Upper lobe of left lung (tissue), 6 donors: ENCODE measurements at regions not wholly inside any gene's neighbourhood (a gene's known extent, or its start where the extent isn't known, plus 50 kb on each side); places are given as distances from the start of the nearest gene placed in this dataset.

Experiments used
- ATAC-seq, 2 donors: fragments of 200-7000 bp; cut with Tn5 transposase; one replicate each; pipeline ENCODE4 v1.9.1; 2022; ENCODE audit warnings: mild to moderate bottlenecking in 2 of 2, moderate library complexity in 2 of 2; ENCODE audit not compliant: low FRiP score in 2 of 2
- DNase-seq, 2 donors: peaks; one replicate each; pipeline ENCODE4 v3.0.0-alpha.2; 2019 to 2020
- H3K27ac ChIP-seq, 4 donors: fragments of 200-600 bp; sonication (generic); one replicate each; pipeline ENCODE4 v1.5.1; 2016 to 2019
- H3K27me3 ChIP-seq, 4 donors: fragments of 200-600 bp; sonication (generic); one replicate each; pipeline ENCODE4 v1.5.1; 2017 to 2019
- H3K36me3 ChIP-seq, 4 donors: fragments of 200-600 bp; sonication (generic); one replicate each; pipeline ENCODE4 v1.5.1; 2016 to 2019
- H3K4me1 ChIP-seq, 4 donors: fragments of 200-600 bp; sonication (generic); one replicate each; pipeline ENCODE4 v1.5.1; 2018 to 2019
- H3K4me3 ChIP-seq, 4 donors: fragments of 200-600 bp; sonication (generic); one replicate each; pipeline ENCODE4 v1.5.1; 2017 to 2019; ENCODE audit warnings: mild to moderate bottlenecking in 2 of 4, moderate library complexity in 1 of 4
- H3K9me3 ChIP-seq, 4 donors: fragments of 200-600 bp; sonication (generic); one replicate each; pipeline ENCODE4 v1.5.1; 2018 to 2019
- CTCF ChIP-seq, 6 experiments: fragments of 450-650 bp in 4 of 6; fragments of 200-600 bp in 2 of 6; sonication (generic) in 2 of 6; IDR thresholded peaks; one replicate each; pipeline ENCODE4 v1.5.1; 2016 to 2019; ENCODE audit warnings: antibody characterized with exemption in 6 of 6
- EP300 ChIP-seq, 4 donors: sonication (generic); formaldehyde crosslinking; IDR thresholded peaks; one replicate each; pipeline ENCODE4 v1.5.1; 2017; ENCODE audit warnings: antibody characterized with exemption in 4 of 4, control low read depth in 2 of 4
- POLR2A ChIP-seq, 4 donors: fragments of 450-650 bp; IDR thresholded peaks; one replicate each; pipeline ENCODE4 v1.5.1; 2016 to 2017; ENCODE audit warnings: antibody characterized with exemption in 4 of 4, mild to moderate bottlenecking in 2 of 4
- POLR2AphosphoS5 ChIP-seq, 2 donors: sonication (generic); formaldehyde crosslinking; IDR thresholded peaks; one replicate each; pipeline ENCODE4 v1.5.1; 2017; ENCODE audit warnings: antibody characterized with exemption in 2 of 2
- whole genome bisulfite sequencing, 2 donors: methylation state at CpG; one replicate each; pipeline ENCODE4 v1.1.5; 2017 to 2018; 5-methylcytosine and 5-hydroxymethylcytosine counted together
- donor health status: DM: no; HTN: no; CAD: no; lungs with moderate emphysema.
- donor health status: DM: no; HTN: yes; CAD: no; lungs with severe emphysema.

DNA sequence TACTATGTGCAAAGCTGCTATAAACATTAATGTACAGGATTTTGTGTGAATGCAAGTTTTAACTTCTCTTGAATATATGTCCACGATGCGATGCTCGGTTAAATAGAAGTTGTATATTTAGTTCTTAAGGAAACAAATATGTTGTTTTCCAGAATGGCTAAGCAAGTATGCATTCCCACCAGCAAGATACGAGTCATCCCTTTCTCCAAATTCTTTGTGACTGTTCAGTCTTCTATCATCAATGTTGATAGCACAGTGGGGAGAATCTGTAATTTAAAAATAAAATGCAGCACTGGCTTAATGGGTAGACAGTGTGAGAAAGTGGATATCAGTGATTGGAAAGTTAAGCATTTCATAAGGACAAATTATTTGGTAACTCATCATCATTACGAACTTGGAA, 1340.8 kb downstream of the PCDH9 start:
- Histone ChIP-seq H3K27me3 (no peaks in the 10 kb centered on the region), H3K4me3 (no peak overlapping the region), H3K9me3 (no peaks in the 10 kb centered on the region), H3K36me3 (no peaks in the 10 kb centered on the region), H3K27ac (no peak overlapping the region), H3K4me1 (no peaks in the 10 kb centered on the region)
- DNase-seq (no peak), ATAC-seq (no peak)
- 76 to 88% methylated on average over 5 of the region's 5 CpGs for WGBS, 2 donors
- no peak for TF ChIP-seq POLR2AphosphoS5 (IDR thresholded peaks at IDR 0.05)
- TF ChIP-seq CTCF (IDR thresholded peaks at IDR 0.05), result no peak
- TF ChIP-seq POLR2A (IDR thresholded peaks at IDR 0.05), result no peak
- TF ChIP-seq EP300 (IDR thresholded peaks at IDR 0.05), result no peak

GRCh38 chr13:65882810-65883209, 1347.3 kb downstream of the PCDH9 start:
- TF ChIP-seq POLR2AphosphoS5 (IDR thresholded peaks at IDR 0.05) (no peak), CTCF (IDR thresholded peaks at IDR 0.05) (no peak), POLR2A (IDR thresholded peaks at IDR 0.05) (no peak), EP300 (IDR thresholded peaks at IDR 0.05) (no peak)
- WGBS, 2 donors, result 80 to 88% methylated on average over 4 of the region's 4 CpGs
- no peaks in the 10 kb centered on the region for H3K27me3 ChIP-seq
- H3K36me3 ChIP-seq, result no peaks in the 10 kb centered on the region
- DNase-seq (no peak), ATAC-seq (no peak)
- no peaks in the 10 kb centered on the region for H3K4me1 ChIP-seq
- H3K27ac ChIP-seq, result no peak overlapping the region
- H3K4me3 ChIP-seq, result no peak overlapping the region
- peaks cover 0 to 9% (median 0%) of the 10 kb centered on the region in 4 donors for H3K9me3 ChIP-seq

GRCh38 chr13:65881561-65882155, 1348.5 kb downstream of the PCDH9 start:
- no peak overlapping the region for H3K27ac ChIP-seq
- DNase-seq (no peak), ATAC-seq (no peak)
- H3K4me3 ChIP-seq, result no peak overlapping the region
- 84 to 88% methylated on average over 3 of the region's 3 CpGs for WGBS, 2 donors
- H3K27me3 ChIP-seq, result no peaks in the 10 kb centered on the region
- no peaks in the 10 kb centered on the region for H3K36me3 ChIP-seq
- H3K9me3 ChIP-seq, result peaks cover 0 to 9% (median 0%) of the 10 kb centered on the region in 4 donors
- TF ChIP-seq EP300 (IDR thresholded peaks at IDR 0.05) (no peak), POLR2AphosphoS5 (IDR thresholded peaks at IDR 0.05) (no peak), POLR2A (IDR thresholded peaks at IDR 0.05) (no peak), CTCF (IDR thresholded peaks at IDR 0.05) (no peak)
- no peaks in the 10 kb centered on the region for H3K4me1 ChIP-seq

GRCh38 chr13:65875031-65875430, 1355.1 kb downstream of the PCDH9 start:
- H3K9me3 ChIP-seq, result no peaks in the 10 kb centered on the region
- no peaks in the 10 kb centered on the region for H3K27me3 ChIP-seq
- TF ChIP-seq POLR2A (IDR thresholded peaks at IDR 0.05) (no peak), EP300 (IDR thresholded peaks at IDR 0.05) (no peak), CTCF (IDR thresholded peaks at IDR 0.05) (no peak), POLR2AphosphoS5 (IDR thresholded peaks at IDR 0.05) (no peak)
- no peaks in the 10 kb centered on the region for H3K36me3 ChIP-seq
- DNase-seq (no peak), ATAC-seq (no peak)
- no peak overlapping the region for H3K4me3 ChIP-seq
- H3K27ac ChIP-seq, result no peak overlapping the region
- no peaks in the 10 kb centered on the region for H3K4me1 ChIP-seq

GRCh38 chr13:65872448-65872847, 1357.7 kb downstream of the PCDH9 start:
- no peak for TF ChIP-seq CTCF (IDR thresholded peaks at IDR 0.05)
- no peak for TF ChIP-seq POLR2A (IDR thresholded peaks at IDR 0.05)
- no peak for TF ChIP-seq EP300 (IDR thresholded peaks at IDR 0.05)
- no peak for TF ChIP-seq POLR2AphosphoS5 (IDR thresholded peaks at IDR 0.05)
- no peak for DNase-seq
- H3K27me3 ChIP-seq, result no peaks in the 10 kb centered on the region

More at GRCh38 chr13:65872448-65872847, 1357.7 kb downstream of the PCDH9 start:
- Histone ChIP-seq H3K36me3 (no peaks in the 10 kb centered on the region), H3K27ac (no peak overlapping the region), H3K4me1 (no peaks in the 10 kb centered on the region), H3K9me3 (no peaks in the 10 kb centered on the region), H3K4me3 (no peak overlapping the region)
- ATAC-seq, result no peak
